Esophagus muscularis mucosa (tissue), 3 donors: ENCODE measurements at regions not wholly inside any gene's neighbourhood (a gene's known extent, or its start where the extent isn't known, plus 50 kb on each side); places are given as distances from the start of the nearest gene placed in this dataset.

Experiments
- CTCF ChIP-seq, 3 experiments: fragments of 200-600 bp in 2 of 3; fragments of 450-650 bp in 1 of 3; sonication (generic) in 2 of 3; IDR thresholded peaks; one replicate each; pipeline ENCODE4 v1.5.1; 2017 to 2019; ENCODE audit warnings: antibody characterized with exemption in 3 of 3, mild to moderate bottlenecking in 2 of 3, moderate library complexity in 1 of 3
- POLR2AphosphoS5 ChIP-seq, 2 donors: sonication (generic); formaldehyde crosslinking; IDR thresholded peaks; one replicate each; pipeline ENCODE4 v1.6.1; 2017; ENCODE audit warnings: antibody characterized with exemption in 2 of 2

DNA sequence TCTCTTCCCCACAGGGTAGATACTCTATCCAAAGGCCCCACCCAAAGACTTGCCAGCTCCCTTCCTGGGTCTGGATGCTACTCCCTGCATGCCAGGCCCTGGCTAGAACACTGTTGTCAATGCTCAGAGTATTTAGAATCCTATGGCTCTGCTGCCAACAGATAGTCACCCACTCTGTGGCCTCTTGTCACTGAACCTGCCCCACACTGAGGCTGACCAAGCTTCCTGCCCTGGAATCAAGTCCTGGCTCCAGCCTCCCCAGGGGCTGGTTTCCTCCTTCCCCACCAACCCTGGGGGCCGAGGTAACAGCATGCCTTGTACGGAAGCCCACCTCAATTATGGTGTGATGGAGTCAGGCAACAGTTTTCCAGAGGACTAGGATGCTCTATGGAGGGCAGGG, 63.3 kb downstream of the EFNB1 start:
- no peak for TF ChIP-seq CTCF (IDR thresholded peaks at IDR 0.05)
- no peak for TF ChIP-seq POLR2AphosphoS5 (IDR thresholded peaks at IDR 0.05)
